Smooth muscle cell (in vitro differentiated cells): ENCODE measurements at regions not wholly inside any gene's neighbourhood (a gene's known extent, or its start where the extent isn't known, plus 50 kb on each side); places are given as distances from the start of the nearest gene placed in this dataset. TPM values are rescaled to one million over a fixed set of nuclear protein-coding genes. Genes with fewer than 3 reads are reported as not detected.
A peak's percentile ranks its signal among the peaks of the same experiment; 100 is the strongest.

Experiments used
- DNase-seq: peaks from one replicate; lab custom pipeline; 2025; ENCODE audit not compliant: unreplicated experiment; lab: John Stamatoyannopoulos, UW
- H2AFZ ChIP-seq: fragments of 200-600 bp; sonication (generic); 2 replicates; pipeline ENCODE4 v1.6.0; 2016; ENCODE audit warnings: antibody characterized with exemption, low read depth, mild to moderate bottlenecking
- H3F3A ChIP-seq: fragments of 200-600 bp; sonication (generic); 2 replicates; pipeline ENCODE4 v1.6.0; 2017; ENCODE audit warnings: antibody characterized with exemption, low read depth
- H3K27ac ChIP-seq: fragments of 200-600 bp; sonication (generic); 2 replicates; pipeline ENCODE4 v1.5.1; 2016; ENCODE audit warnings: low read depth, mild to moderate bottlenecking
- H3K27me3 ChIP-seq: fragments of 200-600 bp; sonication (generic); 2 replicates; pipeline ENCODE4 v1.6.1; 2016; ENCODE audit warnings: low read depth, mild to moderate bottlenecking
- H3K36me3 ChIP-seq: fragments of 200-600 bp; sonication (generic); 2 replicates; pipeline ENCODE4 v1.5.1; 2016; ENCODE audit warnings: low read depth
- H3K4me1 ChIP-seq: fragments of 200-600 bp; sonication (generic); 2 replicates; pipeline ENCODE4 v1.5.1; 2016; ENCODE audit warnings: low read depth
- H3K4me2 ChIP-seq: fragments of 200-600 bp; sonication (generic); 2 replicates; pipeline ENCODE4 v1.6.0; 2016; ENCODE audit warnings: mild to moderate bottlenecking
- H3K4me3 ChIP-seq: fragments of 200-600 bp; sonication (generic); 2 replicates; pipeline ENCODE4 v1.5.1; 2016; ENCODE audit warnings: mild to moderate bottlenecking
- H3K79me2 ChIP-seq: fragments of 200-600 bp; sonication (generic); 2 replicates; pipeline ENCODE4 v1.6.0; 2016; ENCODE audit warnings: low read depth, mild to moderate bottlenecking
- H3K9ac ChIP-seq: fragments of 200-600 bp; sonication (generic); 2 replicates; pipeline ENCODE4 v1.6.0; 2016; ENCODE audit warnings: low read depth
- H3K9me3 ChIP-seq: fragments of 200-600 bp; sonication (generic); replicated peaks from 2 replicates; pipeline ENCODE4 v1.5.1; 2016; ENCODE audit warnings: low read depth
- H4K20me1 ChIP-seq: fragments of 200-600 bp; sonication (generic); 2 replicates; pipeline ENCODE4 v1.6.0; 2016; ENCODE audit warnings: low read depth
- CTCF ChIP-seq: fragments of 200-600 bp; sonication (generic); IDR thresholded peaks from 2 replicates; pipeline ENCODE4 v1.5.1; 2017; ENCODE audit warnings: borderline replicate concordance, mild to moderate bottlenecking, antibody characterized with exemption; ENCODE audit not compliant: insufficient read depth, poor library complexity, severe bottlenecking
- WGBS: methylation state at CpG from one replicate; pipeline ENCODE4 v1.1.7; 2016; ENCODE audit warnings: low lambda C conversion rate; 5-methylcytosine and 5-hydroxymethylcytosine counted together
- small RNA-seq: library from RNA; depleted of rRNA; stranded (forward); fragments of <200 nt; gene quantifications from one replicate; pipeline ENCODE3, GENCODE V24; 2014

- Histone ChIP-seq H3K9me3 (no peaks in the 10 kb centered on the region), H3K4me2 (no peak overlapping the region), H3K36me3 (no peaks in the 10 kb centered on the region), H3K4me3 (no peak overlapping the region), H3K9ac (no peak overlapping the region), H4K20me1 (no peaks in the 10 kb centered on the region), H3F3A (no peaks in the 10 kb centered on the region), H3K27ac (no peak overlapping the region), H3K4me1 (no peaks in the 10 kb centered on the region), H3K27me3 (no peaks in the 10 kb centered on the region), H2AFZ (no peak overlapping the region), H3K79me2 (no peaks in the 10 kb centered on the region)
- DNase-seq = no peak
- 32% methylated on average over 3 of the region's 3 CpGs for WGBS
- peak; percentile 62 for TF ChIP-seq CTCF
These were observed 53.1 kb upstream of the TYRP1 start for GRCh38 chr9:12640016-12640587.

DNA sequence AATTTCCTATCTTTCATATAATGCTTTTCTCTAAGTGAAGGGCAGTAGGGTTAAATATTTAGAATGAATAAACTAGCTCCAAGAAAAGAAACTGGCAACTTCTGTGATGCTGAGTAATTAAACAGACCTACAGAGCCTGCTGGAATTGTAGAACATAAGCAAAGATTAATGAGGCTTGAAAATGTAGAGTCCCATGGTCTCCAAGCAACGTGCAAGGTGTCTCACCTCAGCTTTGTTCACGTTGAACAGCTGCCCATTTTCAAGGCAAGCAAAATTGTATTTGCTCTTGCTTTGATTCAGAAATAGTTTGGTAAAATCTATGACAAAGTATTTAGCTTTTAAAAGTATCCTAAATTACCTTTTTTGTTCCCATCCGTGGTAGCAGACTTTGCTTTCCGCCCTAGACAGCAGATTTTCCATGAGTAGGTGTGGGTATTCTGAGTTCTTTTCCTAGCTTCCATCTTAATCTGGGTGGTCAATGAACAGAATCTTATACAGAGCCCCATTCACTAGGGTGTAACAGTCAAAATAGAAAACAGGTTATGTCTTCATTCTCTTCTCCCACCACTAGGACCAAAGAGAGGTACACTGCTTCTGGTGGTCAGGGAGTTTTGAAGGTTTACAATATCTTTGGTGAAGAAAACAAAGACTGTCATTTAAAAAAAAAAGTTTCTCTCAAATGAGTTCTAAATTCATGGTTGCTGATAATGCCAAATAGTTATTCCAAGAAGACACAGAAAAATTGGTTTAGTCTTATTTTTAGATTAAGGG, 52.1 kb upstream of the TYRP1 start:
- 79% methylated on average over 4 of the region's 4 CpGs for WGBS

More for the DNA sequence above, 52.1 kb upstream of the TYRP1 start:
- Histone ChIP-seq H3K9me3 (no peaks in the 10 kb centered on the region), H3K27ac (no peak overlapping the region), H3K4me2 (no peak overlapping the region), H3K27me3 (no peaks in the 10 kb centered on the region), H3F3A (no peaks in the 10 kb centered on the region), H3K36me3 (no peaks in the 10 kb centered on the region), H2AFZ (no peak overlapping the region), H3K4me3 (no peak overlapping the region), H4K20me1 (no peaks in the 10 kb centered on the region), H3K9ac (no peak overlapping the region), H3K79me2 (no peaks in the 10 kb centered on the region), H3K4me1 (no peaks in the 10 kb centered on the region)
- TF ChIP-seq CTCF = no peak
- DNase-seq = no peak

Small RNAs in the stretch of these regions (small RNA-seq; reads per million reads assigned to genes)
- gene AL161788.1 (not detected), gene AL162413.1 (not detected), gene AL592227.1 (not detected), gene RNU2-47P (not detected)
